HG03159 (cell line): ENCODE measurements at regions not wholly inside any gene's neighbourhood (a gene's known extent, or its start where the extent isn't known, plus 50 kb on each side); places are given as distances from the start of the nearest gene placed in this dataset.
"Not testable (repeated sequence)": the region's sequence is repeated elsewhere in the genome, so short reads cannot be mapped to it uniquely, and the experiment has no call there.

Source experiments
- ATAC-seq: cut with Tn5 transposase; IDR thresholded peaks from one replicate; pipeline ENCODE4 v1.9.1; 2021; ENCODE audit warnings: mild to moderate bottlenecking, moderate library complexity; ENCODE audit not compliant: unreplicated experiment

DNA sequence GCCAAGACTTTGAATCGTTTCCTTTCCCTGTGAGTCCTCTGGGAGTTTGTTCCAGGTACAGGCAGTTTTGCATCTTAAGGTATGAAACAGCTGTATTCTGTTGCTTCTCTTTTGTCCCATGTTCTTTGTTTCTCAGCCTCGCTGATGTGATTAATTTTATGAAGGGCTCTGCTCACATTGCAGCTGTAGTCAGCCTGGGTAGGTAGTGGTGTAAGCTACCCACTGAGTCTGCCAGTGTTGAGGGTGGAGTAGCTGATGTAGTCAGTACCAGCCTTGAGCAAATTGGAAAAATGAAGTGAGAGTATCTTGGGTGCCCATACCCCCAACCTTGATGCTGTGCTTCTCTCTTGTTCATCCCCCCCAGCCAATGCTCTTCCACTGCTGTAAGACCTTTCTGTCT lies 139.6 kb upstream of the SMIM31 start:
- ATAC-seq, result no peak

DNA sequence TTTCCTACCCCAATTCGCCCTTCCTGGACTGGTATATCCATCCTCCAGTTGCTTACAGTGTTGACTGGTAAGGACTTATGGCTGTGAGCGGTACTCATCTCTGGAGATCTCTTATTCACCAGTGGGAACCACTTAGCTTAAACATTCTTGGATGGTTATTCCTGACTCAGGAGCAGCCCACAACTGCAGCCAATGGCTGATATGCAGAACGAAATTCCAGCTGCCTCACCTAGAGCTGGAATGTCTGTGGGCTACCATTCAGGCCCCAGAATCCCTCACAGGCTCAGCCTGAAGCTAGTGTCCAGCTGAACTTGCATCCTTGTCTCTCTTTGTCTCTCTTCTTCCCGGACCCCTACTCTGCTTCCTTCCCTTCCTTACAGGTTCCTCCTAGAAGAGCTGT lies 138.9 kb upstream of the SMIM31 start:
- ATAC-seq, result no peak

- no peak for ATAC-seq
Measured at GRCh38 chr4:164615964-164616363, 138.0 kb upstream of the SMIM31 start.

- ATAC-seq, result no peak
Measured at GRCh38 chr4:164616961-164617360, 137.0 kb upstream of the SMIM31 start.

GRCh38 chr4:164617426-164617825 lies 136.5 kb upstream of the SMIM31 start:
- no peak for ATAC-seq

- ATAC-seq, result no peak
Measured at GRCh38 chr4:164617911-164618310, 136.0 kb upstream of the SMIM31 start.

GRCh38 chr4:164621886-164622521 lies 131.9 kb upstream of the SMIM31 start:
- no peak for ATAC-seq

GRCh38 chr4:164623099-164623498 lies 130.8 kb upstream of the SMIM31 start:
- ATAC-seq, result no peak

GRCh38 chr4:164639001-164639400 lies 114.9 kb upstream of the SMIM31 start:
- ATAC-seq, result no peak

DNA sequence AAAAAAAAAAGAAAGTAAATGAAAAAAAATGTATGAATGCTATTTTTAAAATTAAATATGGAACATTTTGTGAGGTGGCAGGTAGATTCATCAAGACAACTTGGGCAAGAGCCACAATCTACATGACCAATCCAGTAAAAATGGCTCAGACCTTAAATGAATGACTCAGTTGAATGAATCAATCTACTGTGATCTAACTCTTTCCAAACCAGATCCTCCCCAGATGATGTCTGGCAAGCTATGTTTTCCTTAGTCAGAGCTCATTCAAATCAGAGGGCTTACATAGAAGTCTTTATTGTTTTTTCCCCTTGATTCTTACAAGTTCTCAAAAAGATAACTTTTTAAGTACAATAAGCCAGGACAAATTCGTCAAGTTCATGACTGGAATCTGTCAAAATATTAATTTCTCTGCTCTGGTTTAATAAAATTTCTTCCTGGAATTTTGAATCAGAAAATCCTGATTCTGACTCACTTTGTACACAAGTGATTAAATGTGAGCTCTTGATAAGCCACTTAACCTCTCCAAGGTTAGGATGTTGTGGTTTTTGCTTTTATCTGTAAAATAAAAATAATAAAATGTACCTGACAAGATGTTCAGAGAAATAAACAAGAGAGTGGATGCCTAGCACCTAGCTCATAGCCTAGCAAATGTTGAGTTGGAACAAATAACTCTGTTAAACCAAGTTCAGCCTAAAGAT lies 105.6 kb upstream of the SMIM31 start:
- no peak for ATAC-seq

GRCh38 chr4:164648849-164649212 lies 105.1 kb upstream of the SMIM31 start:
- ATAC-seq, result no peak

- no peak for ATAC-seq
Measured at GRCh38 chr4:164659765-164660164, 94.2 kb upstream of the SMIM31 start.

DNA sequence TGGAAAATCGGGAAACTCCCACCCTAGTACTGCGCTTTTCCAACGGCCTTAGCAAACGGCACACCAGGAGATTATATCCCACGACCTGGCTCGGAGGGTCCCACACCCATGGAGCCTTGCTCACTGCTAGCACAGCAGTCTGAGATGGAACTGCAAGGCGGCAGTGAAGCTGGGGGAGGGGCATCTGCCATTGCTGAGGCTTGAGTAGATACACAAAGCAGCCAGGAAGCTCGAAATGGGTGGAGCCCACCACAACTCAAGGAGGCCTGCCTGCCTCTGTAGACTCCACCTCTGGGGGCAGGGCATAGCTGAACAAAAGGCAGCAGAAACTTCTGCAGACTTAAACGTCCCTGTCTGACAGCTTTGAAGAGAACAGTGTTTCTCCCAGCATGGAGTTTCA lies 77.8 kb upstream of the SMIM31 start:
- ATAC-seq, result not testable (repeated sequence)

GRCh38 chr4:164683040-164683439 lies 70.9 kb upstream of the SMIM31 start:
- ATAC-seq, result no peak

DNA sequence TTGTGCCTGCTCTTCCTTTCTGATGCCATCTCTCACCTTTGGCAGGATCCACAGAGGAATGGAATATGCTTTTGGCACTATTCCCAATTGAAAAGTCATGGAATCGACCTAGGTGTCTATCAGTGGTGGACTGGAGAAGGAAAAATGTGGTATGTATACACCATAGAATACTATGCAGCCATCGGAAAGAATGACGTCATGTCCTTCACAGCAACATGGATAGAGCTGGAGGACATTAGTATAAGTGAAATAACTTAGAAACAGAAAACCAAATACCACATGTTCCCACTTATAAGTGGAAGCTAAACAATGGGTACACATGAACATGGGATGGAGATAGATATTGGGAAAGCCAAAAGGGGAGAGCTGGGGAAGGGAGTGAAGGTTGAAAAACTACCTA lies 58.3 kb upstream of the SMIM31 start:
- no peak for ATAC-seq

DNA sequence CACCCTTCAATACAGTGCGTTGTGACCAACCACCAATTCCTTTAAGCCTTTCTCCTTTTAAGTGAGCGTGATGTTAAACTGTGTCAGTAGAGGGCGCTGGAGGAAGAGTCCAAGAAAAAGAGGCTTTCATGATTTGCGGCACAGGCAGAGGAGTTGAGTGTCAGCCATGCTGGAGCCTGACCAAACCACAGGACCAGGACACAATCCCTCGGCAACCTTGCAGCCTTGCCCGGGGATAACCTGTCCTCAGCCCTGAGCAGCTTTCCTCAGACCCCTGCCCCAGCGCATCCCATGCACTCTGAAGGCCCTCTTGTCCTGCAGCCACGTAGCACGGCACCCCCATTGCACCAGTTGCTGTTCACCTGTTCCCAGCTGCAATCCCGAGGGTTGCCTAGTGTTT lies 53.5 kb upstream of the SMIM31 start:
- ATAC-seq, result no peak

GRCh38 chr4:164701665-164702064 lies 52.3 kb upstream of the SMIM31 start:
- ATAC-seq, result peak; percentile 55
